ENCODE measurements at regions not wholly inside any gene's neighbourhood (a gene's known extent, or its start where the extent isn't known, plus 50 kb on each side); places are given as distances from the start of the nearest gene placed in this dataset.

GRCh38 chr7:136685501-136686173, 182.8 kb upstream of the CHRM2 start:
- Histone ChIP-seq H3K27ac (ENCODE audit: low read depth in 1 of 2, low read length in 2 of 2) (no peak overlapping the region), H3K9me3 (ENCODE audit: control insufficient read depth, low read length) (no peaks in the 10 kb centered on the region), H3K4me1 (ENCODE audit: control insufficient read depth in 1 of 2, insufficient read depth in 2 of 2, low read length in 2 of 2) (no peaks in the 10 kb centered on the region), H3K4me3 (ENCODE audit: low read length in 2 of 2) (no peak overlapping the region), H3K27me3 (ENCODE audit: control insufficient read depth in 1 of 2, insufficient read depth in 2 of 2, low read length in 1 of 2) (no peaks in the 10 kb centered on the region), H3K36me3 (ENCODE audit: control insufficient read depth in 1 of 2, insufficient read depth in 2 of 2, low read length in 1 of 2) (no peaks in the 10 kb centered on the region)
- 30 to 32% methylated on average over 7 of the region's 7 CpGs for WGBS, 2 donors
- ATAC-seq (ENCODE audit: low FRiP score) (no peak), DNase-seq (no peak)
- intact Hi-C loops (cut with DNase I) = no loop called here

- no peak for ATAC-seq (ENCODE audit: low FRiP score)
- H3K9me3 ChIP-seq (ENCODE audit: control insufficient read depth, low read length) = no peaks in the 10 kb centered on the region
- WGBS, 2 donors = 65 to 71% methylated on average over 9 of the region's 9 CpGs
- DNase-seq = no peak
- intact Hi-C loops (cut with DNase I) = no loop called here
- H3K27me3 ChIP-seq (ENCODE audit: control insufficient read depth in 1 of 2, insufficient read depth in 2 of 2, low read length in 1 of 2) = no peaks in the 10 kb centered on the region
- H3K4me3 ChIP-seq (ENCODE audit: low read length in 2 of 2) = no peak overlapping the region
- no peaks in the 10 kb centered on the region for H3K4me1 ChIP-seq (ENCODE audit: control insufficient read depth in 1 of 2, insufficient read depth in 2 of 2, low read length in 2 of 2)
- no peak overlapping the region for H3K27ac ChIP-seq (ENCODE audit: low read depth in 1 of 2, low read length in 2 of 2)
- no peaks in the 10 kb centered on the region for H3K36me3 ChIP-seq (ENCODE audit: control insufficient read depth in 1 of 2, insufficient read depth in 2 of 2, low read length in 1 of 2)
These were observed 190.7 kb upstream of the CHRM2 start for GRCh38 chr7:136677471-136678365.

- no peak overlapping the region for H3K27ac ChIP-seq (ENCODE audit: low read depth in 1 of 2, low read length in 2 of 2)
- no peaks in the 10 kb centered on the region for H3K36me3 ChIP-seq (ENCODE audit: control insufficient read depth in 1 of 2, insufficient read depth in 2 of 2, low read length in 1 of 2)
- intact Hi-C loops (cut with DNase I) = no loop called here
- WGBS, 2 donors = 30 to 37% methylated on average over 1 of the region's 1 CpG
- ATAC-seq (ENCODE audit: low FRiP score) = no peak
- DNase-seq = no peak
- H3K4me3 ChIP-seq (ENCODE audit: low read length in 2 of 2) = no peak overlapping the region
- H3K27me3 ChIP-seq (ENCODE audit: control insufficient read depth in 1 of 2, insufficient read depth in 2 of 2, low read length in 1 of 2) = no peaks in the 10 kb centered on the region
- H3K4me1 ChIP-seq (ENCODE audit: control insufficient read depth in 1 of 2, insufficient read depth in 2 of 2, low read length in 2 of 2) = no peaks in the 10 kb centered on the region
- H3K9me3 ChIP-seq (ENCODE audit: control insufficient read depth, low read length) = no peaks in the 10 kb centered on the region
These were observed 200.9 kb upstream of the CHRM2 start for GRCh38 chr7:136667584-136667983.

- DNase-seq (no peak), ATAC-seq (ENCODE audit: low FRiP score) (no peak)
- Histone ChIP-seq H3K9me3 (ENCODE audit: control insufficient read depth, low read length) (no peaks in the 10 kb centered on the region), H3K36me3 (ENCODE audit: control insufficient read depth in 1 of 2, insufficient read depth in 2 of 2, low read length in 1 of 2) (no peaks in the 10 kb centered on the region), H3K4me3 (ENCODE audit: low read length in 2 of 2) (no peak overlapping the region), H3K4me1 (ENCODE audit: control insufficient read depth in 1 of 2, insufficient read depth in 2 of 2, low read length in 2 of 2) (no peaks in the 10 kb centered on the region), H3K27me3 (ENCODE audit: control insufficient read depth in 1 of 2, insufficient read depth in 2 of 2, low read length in 1 of 2) (no peaks in the 10 kb centered on the region), H3K27ac (ENCODE audit: low read depth in 1 of 2, low read length in 2 of 2) (no peak overlapping the region)
- 61 to 73% methylated on average over 5 of the region's 5 CpGs for WGBS, 2 donors
- intact Hi-C loops (cut with DNase I) = no loop called here
These were observed 202.5 kb upstream of the CHRM2 start for GRCh38 chr7:136665878-136666509.

DNA sequence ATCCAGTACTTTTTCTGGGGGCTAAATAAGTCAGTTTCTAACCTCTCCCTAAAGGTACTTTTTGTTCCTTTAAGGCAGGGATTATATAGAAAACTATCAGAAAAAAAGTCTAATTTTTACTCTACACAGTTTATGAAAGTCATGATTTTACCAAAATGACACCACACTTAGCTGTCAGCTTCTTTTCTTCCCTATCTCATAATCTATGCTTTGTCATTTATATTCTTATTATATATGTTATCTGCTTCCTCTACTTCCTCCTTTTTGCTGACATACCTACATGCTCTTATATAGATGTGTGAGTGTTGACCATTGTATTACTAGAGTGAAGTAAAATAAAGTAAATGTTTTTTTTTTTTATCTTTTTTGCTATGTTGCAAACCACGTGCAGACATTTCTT, 203.9 kb upstream of the CHRM2 start:
- Histone ChIP-seq H3K36me3 (ENCODE audit: control insufficient read depth in 1 of 2, insufficient read depth in 2 of 2, low read length in 1 of 2) (no peaks in the 10 kb centered on the region), H3K4me1 (ENCODE audit: control insufficient read depth in 1 of 2, insufficient read depth in 2 of 2, low read length in 2 of 2) (no peaks in the 10 kb centered on the region), H3K4me3 (ENCODE audit: low read length in 2 of 2) (no peak overlapping the region), H3K27ac (ENCODE audit: low read depth in 1 of 2, low read length in 2 of 2) (no peak overlapping the region), H3K27me3 (ENCODE audit: control insufficient read depth in 1 of 2, insufficient read depth in 2 of 2, low read length in 1 of 2) (no peaks in the 10 kb centered on the region), H3K9me3 (ENCODE audit: control insufficient read depth, low read length) (no peaks in the 10 kb centered on the region)
- ATAC-seq (ENCODE audit: low FRiP score) (no peak), DNase-seq (no peak)
- 45 to 55% methylated on average over 1 of the region's 1 CpG for WGBS, 2 donors
- intact Hi-C loops (cut with DNase I) = no loop called here

- H3K4me1 ChIP-seq (ENCODE audit: control insufficient read depth in 1 of 2, insufficient read depth in 2 of 2, low read length in 2 of 2) = no peaks in the 10 kb centered on the region
- ATAC-seq (ENCODE audit: low FRiP score) (no peak), DNase-seq (no peak)
- no peaks in the 10 kb centered on the region for H3K27me3 ChIP-seq (ENCODE audit: control insufficient read depth in 1 of 2, insufficient read depth in 2 of 2, low read length in 1 of 2)
- H3K4me3 ChIP-seq (ENCODE audit: low read length in 2 of 2) = no peak overlapping the region
- intact Hi-C loops (cut with DNase I) = no loop called here
- no peak overlapping the region for H3K27ac ChIP-seq (ENCODE audit: low read depth in 1 of 2, low read length in 2 of 2)
- no peaks in the 10 kb centered on the region for H3K9me3 ChIP-seq (ENCODE audit: control insufficient read depth, low read length)
- H3K36me3 ChIP-seq (ENCODE audit: control insufficient read depth in 1 of 2, insufficient read depth in 2 of 2, low read length in 1 of 2) = no peaks in the 10 kb centered on the region
- 9 to 15% methylated on average over 2 of the region's 2 CpGs for WGBS, 2 donors
These were observed 210.9 kb upstream of the CHRM2 start for GRCh38 chr7:136657482-136657921.

DNA sequence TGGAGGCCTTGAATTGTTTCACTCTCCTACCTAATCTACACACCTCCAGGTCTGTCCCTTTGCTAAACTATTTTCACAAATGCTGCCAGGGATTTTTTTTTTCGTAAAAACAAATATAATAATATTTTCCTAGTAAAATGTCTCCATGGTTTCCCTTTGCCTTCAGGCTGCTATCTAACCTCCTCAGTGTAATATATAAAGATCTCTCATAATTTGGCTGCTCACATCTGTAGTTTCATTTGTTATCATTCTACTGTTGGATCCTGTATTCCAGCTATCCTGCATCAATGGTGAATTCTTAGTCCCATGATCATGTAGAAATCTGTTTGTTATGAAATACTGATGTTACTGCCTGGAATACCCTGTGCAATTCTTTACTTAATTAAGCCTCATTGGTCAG, 211.9 kb upstream of the CHRM2 start:
- Histone ChIP-seq H3K36me3 (ENCODE audit: control insufficient read depth in 1 of 2, insufficient read depth in 2 of 2, low read length in 1 of 2) (no peaks in the 10 kb centered on the region), H3K9me3 (ENCODE audit: control insufficient read depth, low read length) (no peaks in the 10 kb centered on the region), H3K27me3 (ENCODE audit: control insufficient read depth in 1 of 2, insufficient read depth in 2 of 2, low read length in 1 of 2) (no peaks in the 10 kb centered on the region), H3K4me3 (ENCODE audit: low read length in 2 of 2) (no peak overlapping the region), H3K4me1 (ENCODE audit: control insufficient read depth in 1 of 2, insufficient read depth in 2 of 2, low read length in 2 of 2) (no peaks in the 10 kb centered on the region), H3K27ac (ENCODE audit: low read depth in 1 of 2, low read length in 2 of 2) (no peak overlapping the region)
- DNase-seq (no peak), ATAC-seq (ENCODE audit: low FRiP score) (no peak)
- WGBS, 2 donors = 84 to 85% methylated on average over 1 of the region's 1 CpG
- intact Hi-C loops (cut with DNase I) = no loop called here

- intact Hi-C loops (cut with DNase I) = no loop called here
- ATAC-seq (ENCODE audit: low FRiP score) = no peak
- no peaks in the 10 kb centered on the region for H3K36me3 ChIP-seq (ENCODE audit: control insufficient read depth in 1 of 2, insufficient read depth in 2 of 2, low read length in 1 of 2)
- H3K27me3 ChIP-seq (ENCODE audit: control insufficient read depth in 1 of 2, insufficient read depth in 2 of 2, low read length in 1 of 2) = no peaks in the 10 kb centered on the region
- H3K9me3 ChIP-seq (ENCODE audit: control insufficient read depth, low read length) = no peaks in the 10 kb centered on the region
- no peak overlapping the region for H3K4me3 ChIP-seq (ENCODE audit: low read length in 2 of 2)
- no peak overlapping the region for H3K27ac ChIP-seq (ENCODE audit: low read depth in 1 of 2, low read length in 2 of 2)
- H3K4me1 ChIP-seq (ENCODE audit: control insufficient read depth in 1 of 2, insufficient read depth in 2 of 2, low read length in 2 of 2) = no peaks in the 10 kb centered on the region
- DNase-seq = no peak
These were observed 213.0 kb upstream of the CHRM2 start for GRCh38 chr7:136655414-136655813.

Measured in aorta (tissue), 5 donors.